Transverse colon (tissue), 4 donors: ENCODE measurements at regions not wholly inside any gene's neighbourhood (a gene's known extent, or its start where the extent isn't known, plus 50 kb on each side); places are given as distances from the start of the nearest gene placed in this dataset.

Experiments used
- DNase-seq: peaks from one replicate; pipeline ENCODE4 v3.0.0-alpha.2; 2019
- H3K27ac ChIP-seq, 4 donors: fragments of 200-600 bp; sonication (generic); 2 replicates each; pipeline ENCODE4 v1.5.1; 2016 to 2018; ENCODE audit warnings: inconsistent platforms in 4 of 4
- H3K27me3 ChIP-seq: fragments of 200-600 bp; sonication (generic); 2 replicates; pipeline ENCODE4 v1.5.1; 2017; ENCODE audit warnings: inconsistent platforms
- H3K36me3 ChIP-seq, 4 donors: fragments of 200-600 bp; sonication (generic); 2 replicates each; pipeline ENCODE4 v1.5.1; 2017 to 2019; ENCODE audit warnings: inconsistent platforms in 4 of 4
- H3K4me1 ChIP-seq, 4 donors: fragments of 200-600 bp; sonication (generic); 2 replicates each; pipeline ENCODE4 v1.5.1; 2017 to 2020; ENCODE audit warnings: inconsistent platforms in 4 of 4
- H3K4me3 ChIP-seq, 4 donors: fragments of 200-600 bp; sonication (generic); 1 replicate in 1 of 4; 2 replicates in 3 of 4; pipeline versions ENCODE4 v1.5.1 to v1.6.1; 2017 to 2019; ENCODE audit warnings: inconsistent platforms in 4 of 4
- H3K9me3 ChIP-seq, 2 donors: fragments of 200-600 bp; sonication (generic); 2 replicates each; pipeline ENCODE4 v1.5.1; 2017 to 2019; ENCODE audit warnings: inconsistent platforms in 2 of 2
- EP300 ChIP-seq: sonication (generic); formaldehyde crosslinking; IDR thresholded peaks from one replicate; pipeline ENCODE4 v1.6.1; 2017; ENCODE audit warnings: antibody characterized with exemption, low read depth
- POLR2A ChIP-seq: fragments of 450-650 bp; IDR thresholded peaks from one replicate; pipeline ENCODE4 v1.6.1; 2016; ENCODE audit warnings: antibody characterized with exemption, mild to moderate bottlenecking, moderate library complexity
- POLR2AphosphoS5 ChIP-seq, 3 donors: sonication (generic); formaldehyde crosslinking; IDR thresholded peaks; one replicate each; pipeline ENCODE4 v1.6.1; 2016; ENCODE audit warnings: antibody characterized with exemption in 3 of 3
- WGBS, 2 donors: methylation state at CpG; one replicate each; pipeline ENCODE4 v1.1.5; 2018; ENCODE audit warnings: low coverage in 1 of 2; 5-methylcytosine and 5-hydroxymethylcytosine counted together
- in situ Hi-C, 4 donors: fragments of 200-750 bp; cut with MboI; loops; one replicate each; pipeline versions ENCODE4 v1.15.0 to v1.15.1; 2017; ENCODE audit warnings: low sequenced_read_pairs in 3 of 4, low pct_ligation_motif_present in 1 of 4, low pct_unique_long_range_greater_than_20kb in 1 of 4
- intact Hi-C: fragments of 100-400 bp; cut with DNase I; formaldehyde crosslinking; loops from one replicate; pipeline ENCODE4 v1.15.1; 2023; ENCODE audit warnings: low total_unique reads
- TF ChIP-seq, protein P1 (sequence below), 5 experiments: fragments of 200-600 bp in 3 of 5; fragments of 450-650 bp in 2 of 5; sonication (generic) in 3 of 5; IDR thresholded peaks; 1 replicate in 2 of 5; 2 replicates in 3 of 5; pipeline ENCODE4 v1.5.1; 2016 to 2017; ENCODE audit warnings: antibody characterized with exemption in 5 of 5, inconsistent platforms in 3 of 5, mild to moderate bottlenecking in 2 of 5, moderate library complexity in 1 of 5

- intact Hi-C loops: no loop called here
- in situ Hi-C loops: no loop called here
Observed at GRCh38 chr5:120207129-120207528, 257.0 kb upstream of the PRR16 start.

GRCh38 chr5:120217001-120217400, 247.1 kb upstream of the PRR16 start:
- TF ChIP-seq POLR2AphosphoS5 (IDR thresholded peaks at IDR 0.05) (no peak), EP300 (no peak), POLR2A (no peak)
- TF ChIP-seq, protein P1, sequence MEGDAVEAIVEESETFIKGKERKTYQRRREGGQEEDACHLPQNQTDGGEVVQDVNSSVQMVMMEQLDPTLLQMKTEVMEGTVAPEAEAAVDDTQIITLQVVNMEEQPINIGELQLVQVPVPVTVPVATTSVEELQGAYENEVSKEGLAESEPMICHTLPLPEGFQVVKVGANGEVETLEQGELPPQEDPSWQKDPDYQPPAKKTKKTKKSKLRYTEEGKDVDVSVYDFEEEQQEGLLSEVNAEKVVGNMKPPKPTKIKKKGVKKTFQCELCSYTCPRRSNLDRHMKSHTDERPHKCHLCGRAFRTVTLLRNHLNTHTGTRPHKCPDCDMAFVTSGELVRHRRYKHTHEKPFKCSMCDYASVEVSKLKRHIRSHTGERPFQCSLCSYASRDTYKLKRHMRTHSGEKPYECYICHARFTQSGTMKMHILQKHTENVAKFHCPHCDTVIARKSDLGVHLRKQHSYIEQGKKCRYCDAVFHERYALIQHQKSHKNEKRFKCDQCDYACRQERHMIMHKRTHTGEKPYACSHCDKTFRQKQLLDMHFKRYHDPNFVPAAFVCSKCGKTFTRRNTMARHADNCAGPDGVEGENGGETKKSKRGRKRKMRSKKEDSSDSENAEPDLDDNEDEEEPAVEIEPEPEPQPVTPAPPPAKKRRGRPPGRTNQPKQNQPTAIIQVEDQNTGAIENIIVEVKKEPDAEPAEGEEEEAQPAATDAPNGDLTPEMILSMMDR (IDR thresholded peaks at IDR 0.05): no peak
- no peak overlapping the region for H3K27ac ChIP-seq
- DNase-seq: no peak
- H3K36me3 ChIP-seq: no peaks in the 10 kb centered on the region
- 73% methylated on average over 2 of the region's 2 CpGs; no CpG with 5 or more reads in 1 of the 2 donors for WGBS, 2 donors
- H3K4me3 ChIP-seq: no peak overlapping the region
- H3K4me1 ChIP-seq: no peaks in the 10 kb centered on the region
- in situ Hi-C loops: no loop called here
- H3K27me3 ChIP-seq: no peaks in the 10 kb centered on the region
- intact Hi-C loops: no loop called here
- H3K9me3 ChIP-seq: no peaks in the 10 kb centered on the region

More at GRCh38 chr5:120207129-120207528, 257.0 kb upstream of the PRR16 start:
- H3K4me1 ChIP-seq: no peaks in the 10 kb centered on the region
- TF ChIP-seq, protein P1 (IDR thresholded peaks at IDR 0.05): no peak
- TF ChIP-seq POLR2AphosphoS5 (IDR thresholded peaks at IDR 0.05) (no peak), POLR2A (no peak), EP300 (no peak)
- H3K27me3 ChIP-seq: no peaks in the 10 kb centered on the region
- no peak overlapping the region for H3K27ac ChIP-seq
- no peak for DNase-seq
- H3K9me3 ChIP-seq: no peaks in the 10 kb centered on the region
- no peaks in the 10 kb centered on the region for H3K36me3 ChIP-seq
- H3K4me3 ChIP-seq: no peak overlapping the region

DNA sequence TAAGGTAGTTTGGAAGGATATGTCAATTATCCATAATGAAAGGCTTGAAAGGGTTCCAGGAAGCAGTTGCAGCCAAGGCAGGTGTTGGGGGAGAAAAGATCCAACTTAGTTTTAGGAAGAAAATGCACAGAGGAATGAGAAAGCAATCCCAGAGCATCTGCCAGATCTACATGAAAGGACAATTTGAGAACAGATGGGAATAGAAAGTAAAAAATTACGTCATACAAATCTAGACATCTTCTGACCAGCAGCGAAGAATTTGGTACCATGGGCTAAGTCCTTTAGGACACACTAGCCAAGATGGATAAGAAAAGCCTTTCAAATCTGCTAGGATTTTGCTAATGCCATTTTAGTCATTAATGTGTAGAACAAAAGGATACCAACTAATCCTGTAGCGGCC, 244.1 kb upstream of the PRR16 start:
- no peaks in the 10 kb centered on the region for H3K9me3 ChIP-seq
- H3K4me1 ChIP-seq: no peaks in the 10 kb centered on the region
- H3K27ac ChIP-seq: no peak overlapping the region
- 91 to 100% methylated on average over 3 of the region's 3 CpGs for WGBS, 2 donors
- no peak overlapping the region for H3K4me3 ChIP-seq
- no peaks in the 10 kb centered on the region for H3K27me3 ChIP-seq
- no peaks in the 10 kb centered on the region for H3K36me3 ChIP-seq
- in situ Hi-C loops: no loop called here
- DNase-seq: no peak
- intact Hi-C loops: no loop called here
- TF ChIP-seq, protein P1 (IDR thresholded peaks at IDR 0.05): no peak
- TF ChIP-seq POLR2A (no peak), EP300 (no peak), POLR2AphosphoS5 (IDR thresholded peaks at IDR 0.05) (no peak)

- in situ Hi-C loops: no loop called here
Observed at GRCh38 chr5:120225524-120225923, 238.6 kb upstream of the PRR16 start.

More at GRCh38 chr5:120225524-120225923, 238.6 kb upstream of the PRR16 start:
- TF ChIP-seq POLR2A (no peak), POLR2AphosphoS5 (IDR thresholded peaks at IDR 0.05) (no peak), EP300 (no peak)
- TF ChIP-seq, protein P1 (IDR thresholded peaks at IDR 0.05): no peak
- no peaks in the 10 kb centered on the region for H3K4me1 ChIP-seq
- no peaks in the 10 kb centered on the region for H3K9me3 ChIP-seq
- H3K27me3 ChIP-seq: no peaks in the 10 kb centered on the region
- H3K4me3 ChIP-seq: no peak overlapping the region
- intact Hi-C loops: no loop called here
- DNase-seq: no peak
- no peak overlapping the region for H3K27ac ChIP-seq
- no peaks in the 10 kb centered on the region for H3K36me3 ChIP-seq
- WGBS, 2 donors: 44 to 54% methylated on average over 2 of the region's 2 CpGs
